HUDEP-2 (cell line): ENCODE measurements at regions not wholly inside any gene's neighbourhood (a gene's known extent, or its start where the extent isn't known, plus 50 kb on each side); places are given as distances from the start of the nearest gene placed in this dataset.

Experiments used
- DNase-seq, 76 experiments: peaks; one replicate each; lab custom pipeline; 2025; ENCODE audit not compliant: unreplicated experiment in 76 of 76; lab: John Stamatoyannopoulos, UW

GRCh38 chr13:43983373-43983772 lies 103.7 kb downstream of the LACC1 start:
- no peak for DNase-seq

DNA sequence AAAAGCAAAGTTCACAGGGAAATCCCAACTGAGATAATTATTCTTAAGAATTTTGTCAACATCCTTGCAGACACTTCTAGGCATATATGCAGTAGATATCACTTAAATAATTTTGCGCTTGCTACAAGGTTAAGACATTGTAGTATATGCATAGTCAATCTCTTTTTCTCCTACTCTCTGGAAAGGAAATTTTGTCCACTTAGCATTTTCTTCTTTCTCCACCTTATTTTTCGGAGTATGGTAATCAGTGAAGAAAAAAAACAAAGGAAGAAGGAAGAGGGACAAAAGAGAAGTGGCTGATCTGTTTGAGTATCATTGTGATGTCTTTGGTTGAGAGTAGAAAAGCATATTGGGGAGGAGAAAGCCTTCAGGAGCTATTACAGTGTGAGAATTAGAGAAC lies 104.6 kb downstream of the LACC1 start:
- DNase-seq: no peak

DNA sequence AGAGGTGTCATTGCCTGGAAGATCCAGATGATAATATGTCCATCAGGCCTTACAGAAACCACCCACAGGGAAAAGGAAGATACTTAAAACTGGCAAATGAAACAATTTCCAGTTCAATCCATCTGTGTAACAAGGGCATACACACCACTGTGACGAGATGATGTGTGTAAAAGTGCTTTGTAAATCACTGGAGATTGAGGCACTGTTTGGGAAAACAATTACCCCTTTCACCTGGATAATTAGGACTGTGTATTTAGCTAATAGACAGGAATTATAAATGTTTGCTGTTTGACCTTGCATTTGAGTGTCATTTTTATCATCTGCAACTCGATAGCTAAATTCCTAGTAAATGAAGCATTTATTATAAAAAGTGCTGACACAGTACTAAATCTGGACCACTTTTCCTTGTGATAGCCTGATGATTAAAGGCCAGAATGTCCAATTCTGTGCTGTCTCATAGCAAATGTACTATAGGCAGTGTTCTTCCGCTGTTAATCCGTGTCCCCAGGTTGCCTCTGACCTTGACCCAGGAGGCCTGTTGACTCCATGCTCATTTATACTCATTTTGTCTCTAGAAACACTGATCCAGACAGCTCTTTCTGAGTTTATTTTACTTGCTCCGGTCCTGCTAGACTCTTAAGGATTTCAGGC lies 105.8 kb downstream of the LACC1 start:
- DNase-seq: no peak

DNA sequence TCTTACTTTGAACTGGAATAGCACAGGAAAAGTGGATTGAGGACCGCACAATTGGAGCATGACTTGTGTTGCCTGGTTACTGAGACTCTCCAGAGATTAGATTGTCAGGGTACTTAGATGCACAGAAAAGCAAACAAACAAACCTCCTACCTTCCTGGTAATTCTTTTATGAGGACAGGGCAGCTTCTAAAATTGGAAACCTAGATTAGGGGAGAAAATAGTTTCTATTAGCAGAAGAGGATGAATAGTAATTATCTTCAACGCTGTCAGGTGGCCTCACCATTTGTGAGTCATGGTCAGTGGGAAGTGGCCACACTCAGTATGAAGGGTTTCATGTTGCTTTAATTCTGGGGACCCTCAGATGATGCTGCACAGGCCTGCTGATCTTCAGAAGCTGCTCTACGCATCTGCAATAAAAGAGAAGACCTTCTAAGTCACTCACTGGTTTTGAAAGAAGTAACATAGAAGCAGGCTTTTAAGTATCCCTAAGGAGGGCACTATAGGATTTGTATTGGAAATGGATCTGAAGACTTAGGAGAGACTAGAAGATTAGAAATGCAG lies 106.8 kb downstream of the LACC1 start:
- no peak for DNase-seq

GRCh38 chr13:43988302-43988701 lies 108.6 kb downstream of the LACC1 start:
- DNase-seq: no peak

DNA sequence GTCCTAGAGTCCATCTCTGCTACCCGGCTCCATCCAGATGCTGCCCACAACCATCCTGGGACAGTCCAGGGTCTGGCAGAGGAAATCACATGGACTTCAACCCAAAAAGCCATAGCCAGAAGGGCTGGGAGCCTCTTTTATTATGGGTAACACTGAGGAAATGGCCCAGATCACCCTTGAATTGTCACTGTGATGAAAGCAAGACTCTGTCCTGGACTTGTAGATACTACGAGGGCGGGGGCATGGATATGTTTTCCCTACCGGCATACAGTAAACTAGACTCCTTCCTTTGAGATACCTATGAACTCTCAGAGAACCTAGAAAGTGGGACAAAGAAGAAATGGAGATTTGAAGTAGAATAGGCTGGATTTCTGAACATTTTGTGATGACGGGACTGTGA lies 110.3 kb downstream of the LACC1 start:
- no peak for DNase-seq

GRCh38 chr13:43990829-43991228 lies 111.1 kb downstream of the LACC1 start:
- no peak for DNase-seq

DNA sequence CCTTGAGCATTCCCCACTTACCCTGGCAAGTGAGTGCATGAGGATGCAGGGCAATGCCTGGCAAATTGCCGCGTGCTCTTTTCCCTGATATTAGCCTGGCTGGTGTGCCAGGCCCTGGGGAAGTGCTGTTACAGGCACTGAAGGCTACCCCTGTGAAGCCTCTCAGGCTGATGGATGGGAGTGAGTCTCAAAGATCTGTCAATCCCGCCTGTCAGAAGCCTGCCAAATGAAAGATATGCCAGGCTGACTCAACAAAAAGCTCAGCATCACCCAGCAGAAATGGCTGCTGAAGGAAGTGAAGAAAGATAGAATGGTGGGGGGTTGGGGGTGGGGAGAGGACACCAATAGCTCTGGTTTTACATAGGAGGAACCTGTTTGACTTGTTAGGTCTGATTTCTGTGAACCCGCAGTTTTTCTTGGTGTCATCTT lies 112.1 kb downstream of the LACC1 start:
- peak in 1 of 76 experiments; percentile 1 for DNase-seq

DNA sequence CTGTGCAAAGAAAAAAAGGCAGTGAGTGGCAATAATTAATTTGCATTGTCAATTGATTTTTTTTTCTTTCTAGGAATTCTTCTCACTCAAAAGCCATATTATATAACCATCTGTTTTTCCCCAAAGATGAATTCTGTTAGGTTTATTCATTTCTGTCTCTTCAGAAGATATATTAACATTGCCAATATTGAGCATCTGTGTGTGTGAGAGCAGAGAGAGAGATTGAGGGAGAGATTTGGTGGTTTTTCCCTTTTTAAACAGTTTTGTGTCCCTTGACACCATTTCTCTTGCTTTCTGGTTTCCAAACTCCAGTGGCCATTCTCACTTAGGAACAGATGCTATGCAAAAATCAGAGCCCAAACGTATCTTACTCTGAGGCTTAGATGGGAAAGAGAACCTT lies 112.5 kb downstream of the LACC1 start:
- DNase-seq: no peak

DNA sequence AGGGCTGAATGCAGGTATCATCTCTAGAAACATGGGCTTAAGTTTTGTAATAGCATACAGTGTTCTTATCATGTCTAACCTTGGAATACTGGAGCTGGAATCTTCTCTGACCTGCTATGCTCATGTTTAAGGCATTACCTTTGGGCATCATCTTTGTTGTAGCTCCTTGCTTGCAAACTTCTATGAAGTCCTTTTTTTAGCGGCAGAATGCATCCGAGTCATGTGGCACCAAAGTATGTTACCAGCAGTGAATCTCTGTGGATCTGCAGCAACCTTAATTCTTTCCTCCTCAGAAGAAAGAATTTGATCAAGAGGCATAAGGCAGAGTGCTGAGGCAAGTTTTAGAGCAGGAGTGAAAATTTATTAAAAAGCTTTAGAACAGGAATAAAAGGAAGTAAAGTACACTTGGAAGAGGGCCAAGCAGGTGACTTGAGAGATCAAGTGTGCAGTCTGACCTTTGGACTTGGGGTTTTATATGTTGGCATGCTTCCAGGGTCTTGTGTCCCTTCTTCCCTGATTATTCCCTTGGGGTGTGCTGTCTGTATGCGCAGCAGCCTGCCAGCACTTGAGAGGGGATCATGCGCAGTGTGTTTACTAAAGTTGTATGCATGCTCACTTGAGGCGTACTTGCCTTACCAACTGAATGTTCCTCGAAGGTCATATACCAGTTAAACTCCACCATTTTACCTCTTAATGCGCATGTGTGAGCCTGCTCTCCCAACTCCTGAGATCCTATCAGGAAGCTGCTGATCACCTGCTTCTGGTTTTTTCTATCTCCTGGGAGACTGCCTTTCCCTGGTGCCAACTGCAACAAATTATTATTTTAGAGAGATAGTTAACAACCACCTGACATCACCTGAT lies 115.5 kb downstream of the LACC1 start:
- peak in 3 of 76 experiments; percentile 1 to 38 (median 2) for DNase-seq

GRCh38 chr13:43996221-43996620 lies 116.5 kb downstream of the LACC1 start:
- peak in 7 of 76 experiments; percentile 28 to 67 (median 39) for DNase-seq

DNA sequence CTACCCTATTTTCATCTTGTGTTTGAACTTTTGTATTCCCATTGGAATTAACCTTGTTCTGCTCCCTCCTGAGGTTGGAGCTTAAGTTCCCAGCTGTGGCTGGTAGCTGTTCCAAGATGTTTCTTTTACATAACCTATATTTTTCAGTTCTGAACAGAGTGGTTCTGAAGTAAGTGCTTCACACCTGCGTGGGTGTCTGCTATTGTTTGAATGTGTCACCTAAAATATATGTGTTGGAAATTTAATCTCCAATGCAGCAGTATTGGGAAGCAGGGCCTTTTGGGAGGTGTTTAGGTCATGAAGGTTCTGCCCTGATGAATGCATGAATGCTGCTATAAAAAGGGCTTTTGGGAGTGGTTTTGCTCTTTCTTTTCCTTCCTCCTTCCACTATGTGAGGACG lies 123.8 kb downstream of the LACC1 start:
- no peak for DNase-seq

- DNase-seq: no peak
Observed at GRCh38 chr13:44004878-44005277, 125.2 kb downstream of the LACC1 start.

- no peak for DNase-seq
Observed at GRCh38 chr13:44007451-44007850, 127.7 kb downstream of the LACC1 start.

DNA sequence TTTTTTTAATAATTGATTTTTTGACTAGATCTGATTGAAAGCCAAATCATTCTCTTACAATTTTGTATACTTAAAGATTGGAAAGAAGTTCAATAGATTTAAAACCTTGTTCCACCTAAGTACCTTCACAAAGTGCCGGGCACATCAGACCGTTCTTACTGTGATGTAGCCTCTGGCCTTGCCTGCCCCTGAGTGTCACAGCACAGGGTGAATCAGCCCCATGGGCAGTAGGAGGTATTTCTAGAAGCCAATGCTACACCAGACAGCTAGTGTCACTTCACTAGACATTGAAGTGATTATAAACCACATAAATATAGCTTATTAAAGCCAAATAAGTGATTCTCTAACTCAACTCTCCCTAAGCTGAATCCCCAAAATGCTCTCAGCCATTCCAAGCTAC lies 131.3 kb downstream of the LACC1 start:
- no peak for DNase-seq

- DNase-seq: no peak
Observed at GRCh38 chr13:44012910-44013757, 133.4 kb downstream of the LACC1 start.

DNA sequence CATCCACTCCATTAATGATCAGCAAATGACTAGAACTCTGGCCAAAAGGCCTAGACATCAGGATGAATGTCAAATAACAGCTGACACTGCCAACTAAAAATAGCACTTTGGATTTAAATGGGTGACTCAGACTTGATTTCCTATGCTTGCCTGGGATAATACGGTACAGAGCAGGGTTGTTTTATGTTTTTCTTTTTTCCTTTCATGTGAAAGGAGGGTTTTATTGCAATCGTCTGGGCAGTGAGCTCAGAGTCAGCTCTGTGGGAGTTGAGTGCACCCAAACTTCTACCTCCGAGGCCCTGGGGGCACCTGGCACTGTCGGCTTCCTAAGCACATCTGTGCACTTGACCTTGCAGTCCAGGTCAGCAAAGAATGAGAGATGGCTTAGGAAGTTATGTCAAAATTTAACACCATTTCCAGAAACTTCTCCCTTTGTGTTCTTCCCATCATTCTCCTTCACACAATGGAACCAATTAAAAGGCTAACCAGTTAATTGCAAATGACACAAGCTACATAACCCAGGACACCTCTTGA lies 134.1 kb downstream of the LACC1 start:
- no peak for DNase-seq

- DNase-seq: no peak
Observed at GRCh38 chr13:44014501-44014900, 134.8 kb downstream of the LACC1 start.

DNA sequence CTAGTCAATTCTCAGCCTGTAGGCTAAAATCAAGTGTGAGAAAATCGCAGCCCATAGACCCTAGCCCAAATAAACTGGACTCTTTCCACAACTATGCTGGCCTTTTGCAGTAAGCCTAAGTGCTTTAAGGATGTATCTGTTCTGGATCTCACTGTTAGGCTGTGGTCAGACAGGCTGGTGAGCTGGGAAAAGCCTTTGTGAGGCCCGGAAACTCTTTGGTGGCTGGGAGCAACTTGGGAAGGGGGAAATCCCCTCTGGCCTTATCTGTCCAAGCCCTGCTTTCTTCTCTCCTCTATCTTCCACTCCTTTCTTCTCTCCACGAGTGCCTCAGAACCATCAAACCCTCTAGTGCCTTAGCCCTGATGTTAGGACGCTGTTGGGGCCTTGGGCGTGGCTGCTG lies 135.4 kb downstream of the LACC1 start:
- DNase-seq: no peak

DNA sequence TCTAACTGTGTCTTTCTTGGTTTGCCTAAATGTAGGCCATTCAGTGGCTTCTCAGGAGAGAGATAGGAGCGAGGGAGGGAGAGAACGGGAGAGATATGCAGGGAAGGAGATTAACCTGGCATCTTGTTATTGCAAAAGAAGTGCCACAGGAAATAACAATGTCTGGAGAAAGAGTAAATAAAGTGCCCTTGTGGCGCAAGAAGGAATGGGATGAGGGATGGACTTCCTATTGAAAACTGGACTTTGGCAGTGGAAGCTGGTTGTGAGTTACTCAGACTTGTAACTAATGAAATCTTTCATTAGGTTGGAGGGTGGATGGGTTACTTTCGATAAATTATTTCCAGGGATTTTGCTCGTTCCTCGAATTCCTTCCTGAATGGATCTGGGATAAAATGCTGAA lies 136.1 kb downstream of the LACC1 start:
- no peak for DNase-seq
